Putamen (tissue), 1 donor: ENCODE measurements at regions not wholly inside any gene's neighbourhood (a gene's known extent, or its start where the extent isn't known, plus 50 kb on each side); places are given as distances from the start of the nearest gene placed in this dataset.

Source experiments
- DNase-seq: peaks from one replicate; pipeline ENCODE4 v3.0.0-alpha.2; 2016; ENCODE audit warnings: low spot score

- DNase-seq: no peak
These were observed 493.8 kb downstream of the FAT4 start for GRCh38 chr4:125808570-125808969.

- DNase-seq: no peak
These were observed 497.1 kb downstream of the FAT4 start for GRCh38 chr4:125811892-125812291.

- peak; percentile 40 for DNase-seq
These were observed 512.3 kb downstream of the FAT4 start for GRCh38 chr4:125826801-125827695.

- no peak for DNase-seq
These were observed 512.9 kb downstream of the FAT4 start for GRCh38 chr4:125827696-125828052.

- DNase-seq: no peak
These were observed 513.6 kb downstream of the FAT4 start for GRCh38 chr4:125828346-125828745.

GRCh38 chr4:125832161-125832560 is 517.4 kb downstream of the FAT4 start:
- no peak for DNase-seq

GRCh38 chr4:125836597-125837195 is 521.9 kb downstream of the FAT4 start:
- no peak for DNase-seq

- DNase-seq: no peak
These were observed 522.9 kb downstream of the FAT4 start for GRCh38 chr4:125837493-125838201.

- DNase-seq: no peak
These were observed 523.4 kb downstream of the FAT4 start for GRCh38 chr4:125838202-125838601.

GRCh38 chr4:125838924-125839323 is 524.2 kb downstream of the FAT4 start:
- DNase-seq: peak; percentile 15

- DNase-seq: no peak
These were observed 529.2 kb downstream of the FAT4 start for GRCh38 chr4:125843947-125844346.

GRCh38 chr4:125847518-125847917 is 532.8 kb downstream of the FAT4 start:
- no peak for DNase-seq

GRCh38 chr4:125849869-125850268 is 535.1 kb downstream of the FAT4 start:
- DNase-seq: no peak

- DNase-seq: no peak
These were observed 577.0 kb downstream of the FAT4 start for GRCh38 chr4:125891597-125892258.

- DNase-seq: no peak
These were observed 590.0 kb downstream of the FAT4 start for GRCh38 chr4:125904802-125905201.

- DNase-seq: no peak
These were observed 596.3 kb downstream of the FAT4 start for GRCh38 chr4:125911058-125911457.

GRCh38 chr4:125911481-125911880 is 596.7 kb downstream of the FAT4 start:
- DNase-seq: no peak

- no peak for DNase-seq
These were observed 602.8 kb downstream of the FAT4 start for GRCh38 chr4:125917559-125917958.

GRCh38 chr4:125928652-125929051 is 613.9 kb downstream of the FAT4 start:
- DNase-seq: no peak

GRCh38 chr4:125938541-125938940 is 623.8 kb downstream of the FAT4 start:
- DNase-seq: no peak

GRCh38 chr4:125940426-125940825 is 625.7 kb downstream of the FAT4 start:
- DNase-seq: no peak

GRCh38 chr4:125944966-125945365 is 630.2 kb downstream of the FAT4 start:
- DNase-seq: no peak
